HFFc6 (cell line): ENCODE measurements at regions not wholly inside any gene's neighbourhood (a gene's known extent, or its start where the extent isn't known, plus 50 kb on each side); places are given as distances from the start of the nearest gene placed in this dataset.
"Not testable (repeated sequence)": the region's sequence is repeated elsewhere in the genome, so short reads cannot be mapped to it uniquely, and the experiment has no call there.

Source experiments
- DNase-seq: peaks from one replicate; pipeline ENCODE4 v3.0.0-alpha.2; 2018
- H3K27ac Mint-ChIP-seq: 2 replicates; pipeline ENCODE4 v1.8.0; 2020; ENCODE audit warnings: mild to moderate bottlenecking, mixed read lengths
- H3K27me3 Mint-ChIP-seq: 2 replicates; pipeline ENCODE4 v1.8.0; 2021; ENCODE audit warnings: mild to moderate bottlenecking, moderate library complexity, mixed read lengths; ENCODE audit not compliant: insufficient read depth
- H3K36me3 Mint-ChIP-seq: 2 replicates; pipeline ENCODE4 v1.8.0; 2021; ENCODE audit warnings: low read depth, mixed read lengths
- H3K4me1 Mint-ChIP-seq: 2 replicates; pipeline ENCODE4 v1.8.0; 2020; ENCODE audit warnings: low read depth, mixed read lengths
- H3K4me3 Mint-ChIP-seq: 2 replicates; pipeline ENCODE4 v1.8.0; 2020; ENCODE audit warnings: mild to moderate bottlenecking, moderate library complexity, mixed read lengths
- H3K9me3 Mint-ChIP-seq: 2 replicates; pipeline ENCODE4 v1.8.0; 2020; ENCODE audit warnings: mild to moderate bottlenecking, mixed read lengths
- TF ChIP-seq, protein P1 (sequence below): fragments of 200-600 bp; sonication (generic); IDR thresholded peaks from 2 replicates; pipeline ENCODE4 v1.5.0; 2021; ENCODE audit warnings: antibody characterized with exemption, mild to moderate bottlenecking

DNA sequence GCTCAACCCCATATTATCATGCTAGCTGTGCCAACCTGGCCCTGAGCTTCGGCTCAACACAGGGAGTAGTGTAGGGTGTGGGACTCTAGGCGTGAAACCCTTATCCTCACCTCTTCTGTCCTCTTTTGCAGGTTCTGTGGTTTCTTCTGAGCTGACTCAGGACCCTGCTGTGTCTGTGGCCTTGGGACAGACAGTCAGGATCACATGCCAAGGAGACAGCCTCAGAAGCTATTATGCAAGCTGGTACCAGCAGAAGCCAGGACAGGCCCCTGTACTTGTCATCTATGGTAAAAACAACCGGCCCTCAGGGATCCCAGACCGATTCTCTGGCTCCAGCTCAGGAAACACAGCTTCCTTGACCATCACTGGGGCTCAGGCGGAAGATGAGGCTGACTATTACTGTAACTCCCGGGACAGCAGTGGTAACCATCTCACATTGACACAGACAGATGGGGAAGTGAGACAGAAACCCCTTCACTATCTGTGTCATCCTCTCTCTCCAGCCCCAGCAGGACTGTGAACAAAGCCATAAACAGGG, 76.4 kb downstream of the GGTLC2 start:
- H3K9me3 Mint-ChIP-seq = no peaks in the 10 kb centered on the region
- no peaks in the 10 kb centered on the region for H3K36me3 Mint-ChIP-seq
- H3K27me3 Mint-ChIP-seq = peaks cover 16% of the 10 kb centered on the region
- DNase-seq = no peak
- H3K4me1 Mint-ChIP-seq = peaks cover 15% of the 10 kb centered on the region
- H3K27ac Mint-ChIP-seq = no peak overlapping the region
- H3K4me3 Mint-ChIP-seq = no peak overlapping the region
- TF ChIP-seq, protein P1, sequence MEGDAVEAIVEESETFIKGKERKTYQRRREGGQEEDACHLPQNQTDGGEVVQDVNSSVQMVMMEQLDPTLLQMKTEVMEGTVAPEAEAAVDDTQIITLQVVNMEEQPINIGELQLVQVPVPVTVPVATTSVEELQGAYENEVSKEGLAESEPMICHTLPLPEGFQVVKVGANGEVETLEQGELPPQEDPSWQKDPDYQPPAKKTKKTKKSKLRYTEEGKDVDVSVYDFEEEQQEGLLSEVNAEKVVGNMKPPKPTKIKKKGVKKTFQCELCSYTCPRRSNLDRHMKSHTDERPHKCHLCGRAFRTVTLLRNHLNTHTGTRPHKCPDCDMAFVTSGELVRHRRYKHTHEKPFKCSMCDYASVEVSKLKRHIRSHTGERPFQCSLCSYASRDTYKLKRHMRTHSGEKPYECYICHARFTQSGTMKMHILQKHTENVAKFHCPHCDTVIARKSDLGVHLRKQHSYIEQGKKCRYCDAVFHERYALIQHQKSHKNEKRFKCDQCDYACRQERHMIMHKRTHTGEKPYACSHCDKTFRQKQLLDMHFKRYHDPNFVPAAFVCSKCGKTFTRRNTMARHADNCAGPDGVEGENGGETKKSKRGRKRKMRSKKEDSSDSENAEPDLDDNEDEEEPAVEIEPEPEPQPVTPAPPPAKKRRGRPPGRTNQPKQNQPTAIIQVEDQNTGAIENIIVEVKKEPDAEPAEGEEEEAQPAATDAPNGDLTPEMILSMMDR = no peak

DNA sequence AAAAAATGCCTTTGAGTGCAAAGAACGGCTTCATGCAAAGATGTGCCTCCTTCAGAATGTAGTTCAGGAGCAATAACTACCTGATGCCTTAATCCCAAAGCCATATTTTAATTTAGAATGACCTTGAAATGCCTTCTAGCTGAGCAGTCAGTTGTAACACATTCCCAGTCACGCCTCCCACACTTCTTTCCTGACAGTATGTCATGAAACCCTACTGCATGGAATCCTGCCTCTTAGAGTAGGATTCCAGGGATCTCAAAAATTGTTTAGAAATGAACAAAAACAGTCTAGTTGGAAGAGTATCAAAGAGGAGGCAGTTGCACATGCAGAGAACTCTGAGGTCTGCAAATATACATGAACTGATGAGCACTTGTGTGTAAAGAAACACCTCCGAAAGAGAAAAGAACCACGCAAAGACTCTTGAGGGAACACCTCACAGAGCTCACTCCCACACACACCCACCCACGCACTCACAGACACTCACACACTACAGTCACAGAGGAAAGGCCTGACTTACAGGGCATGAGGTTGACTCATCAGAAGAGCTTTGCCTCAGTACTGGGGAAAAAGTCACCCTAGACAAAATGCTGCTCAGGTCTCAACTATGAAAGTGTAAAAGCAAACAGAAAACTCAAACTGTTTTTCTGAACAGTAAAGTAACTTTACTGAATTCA, 77.4 kb downstream of the GGTLC2 start:
- Mint-ChIP-seq H3K36me3 (no peaks in the 10 kb centered on the region), H3K4me1 (peaks cover 15% of the 10 kb centered on the region), H3K9me3 (no peaks in the 10 kb centered on the region), H3K4me3 (no peak overlapping the region), H3K27ac (peak overlapping the region; percentile 25; the same call in 1 of the 2 replicates), H3K27me3 (peaks cover 15% of the 10 kb centered on the region)
- peak; percentile 64 for DNase-seq
- TF ChIP-seq, protein P1 = no peak

DNA sequence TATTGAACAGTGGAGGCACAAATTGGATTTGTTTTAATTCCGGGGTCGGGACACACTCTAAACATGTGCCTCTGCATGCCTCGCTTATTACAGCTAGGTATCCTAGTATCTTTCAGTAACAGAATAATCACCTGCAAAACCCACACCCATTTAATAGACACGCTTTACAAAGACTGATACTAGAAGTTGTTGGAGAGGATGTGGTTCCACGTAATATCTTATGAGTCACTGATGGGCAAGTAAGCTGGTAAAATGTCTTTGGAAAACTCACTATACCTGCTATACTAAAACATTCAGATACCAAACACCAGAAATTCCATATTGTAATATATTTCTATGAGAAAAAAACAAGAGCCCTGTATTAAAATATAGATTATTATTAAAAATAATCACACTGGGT, 84.0 kb downstream of the GGTLC2 start:
- H3K9me3 Mint-ChIP-seq = no peaks in the 10 kb centered on the region
- H3K27ac Mint-ChIP-seq = no peak overlapping the region
- H3K27me3 Mint-ChIP-seq = peaks cover 14% of the 10 kb centered on the region
- no peak for DNase-seq
- no peaks in the 10 kb centered on the region for H3K36me3 Mint-ChIP-seq
- TF ChIP-seq, protein P1 = no peak
- H3K4me3 Mint-ChIP-seq = no peak overlapping the region
- no peaks in the 10 kb centered on the region for H3K4me1 Mint-ChIP-seq

DNA sequence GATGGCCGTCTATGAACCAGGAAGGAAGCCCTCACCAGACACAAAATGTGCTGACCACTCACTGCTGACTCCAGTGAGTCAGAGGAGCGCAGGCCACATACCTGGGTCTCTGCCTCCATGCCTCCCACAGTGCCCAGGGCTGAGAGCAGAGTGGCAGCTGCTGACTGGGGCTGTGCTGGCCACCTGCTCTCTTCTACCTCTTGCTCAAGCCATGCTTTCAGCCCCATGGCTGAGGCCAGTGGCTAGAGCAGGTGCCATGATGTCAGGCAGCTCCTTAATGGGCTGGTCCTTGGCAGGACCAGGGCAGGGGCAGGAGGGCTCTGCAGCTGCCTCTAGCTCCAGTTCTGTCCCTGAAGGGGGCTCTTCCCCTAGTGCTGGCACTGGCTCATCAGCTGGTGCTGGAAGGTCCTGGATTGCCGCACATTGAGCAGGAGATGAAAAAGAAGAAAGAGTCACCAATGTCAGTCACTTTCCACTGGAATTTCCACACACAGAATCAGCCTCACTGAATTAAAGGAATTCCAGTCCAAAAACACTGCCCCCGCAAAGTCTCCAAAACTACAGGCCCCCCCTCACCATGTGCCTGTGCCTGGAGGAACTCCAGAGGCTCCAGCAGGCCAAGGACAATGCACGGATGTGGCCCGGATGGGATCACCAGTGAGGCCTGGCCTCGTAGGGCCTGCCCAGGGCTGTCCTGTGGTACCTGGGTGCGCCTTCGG, 86.4 kb downstream of the GGTLC2 start:
- Mint-ChIP-seq H3K27me3 (peaks cover 26% of the 10 kb centered on the region), H3K36me3 (no peaks in the 10 kb centered on the region), H3K27ac (no peak overlapping the region), H3K4me3 (no peak overlapping the region), H3K9me3 (no peaks in the 10 kb centered on the region), H3K4me1 (no peaks in the 10 kb centered on the region)
- DNase-seq = no peak
- TF ChIP-seq, protein P1 = no peak

DNA sequence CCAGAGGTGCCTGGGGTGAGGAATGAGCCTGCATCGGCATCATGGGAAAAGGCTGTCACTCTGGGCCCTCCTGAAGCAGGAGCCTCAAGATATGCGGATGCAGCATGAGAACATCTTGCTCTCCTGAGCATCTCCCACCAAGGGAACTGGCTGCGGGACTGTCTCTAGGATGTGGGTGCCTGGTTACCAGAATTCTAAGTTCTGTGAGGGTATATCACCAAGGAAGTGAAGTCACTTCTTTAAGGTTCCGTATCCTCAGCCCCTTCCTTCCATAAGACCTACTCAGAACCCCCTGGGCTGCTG, 86.9 kb downstream of the GGTLC2 start:
- Mint-ChIP-seq H3K9me3 (no peaks in the 10 kb centered on the region), H3K27me3 (peaks cover 30% of the 10 kb centered on the region), H3K4me3 (no peak overlapping the region), H3K4me1 (no peaks in the 10 kb centered on the region), H3K36me3 (no peaks in the 10 kb centered on the region), H3K27ac (no peak overlapping the region)
- TF ChIP-seq, protein P1 = no peak
- no peak for DNase-seq

DNA sequence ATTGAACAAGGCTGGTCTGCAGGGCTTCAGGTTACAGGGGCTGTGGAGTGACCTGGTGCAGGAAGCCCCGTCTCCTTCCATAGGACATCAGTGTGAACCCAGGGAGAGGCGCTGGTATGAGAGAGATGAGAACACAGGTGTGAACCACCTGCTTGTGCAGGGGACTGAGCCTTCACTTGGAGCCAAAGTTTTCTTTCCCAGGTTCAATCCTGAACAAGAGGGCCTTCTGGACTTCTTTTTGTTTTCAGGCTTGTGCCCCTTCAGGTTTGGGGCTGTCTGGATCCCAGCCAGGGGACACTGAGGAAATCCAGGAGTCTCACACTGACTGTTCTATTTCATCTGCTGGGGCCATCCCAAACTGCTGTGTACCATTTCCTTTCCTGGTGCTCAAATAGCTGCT, 88.6 kb downstream of the GGTLC2 start:
- H3K27me3 Mint-ChIP-seq = peaks cover 32% of the 10 kb centered on the region
- not testable (repeated sequence) for H3K9me3 Mint-ChIP-seq

More for the DNA sequence above, 88.6 kb downstream of the GGTLC2 start:
- H3K27ac Mint-ChIP-seq, H3K4me3 Mint-ChIP-seq, H3K4me1 Mint-ChIP-seq, H3K36me3 Mint-ChIP-seq, DNase-seq: not testable (repeated sequence)
